Liver (tissue), 8 donors: ENCODE measurements at regions not wholly inside any gene's neighbourhood (a gene's known extent, or its start where the extent isn't known, plus 50 kb on each side); places are given as distances from the start of the nearest gene placed in this dataset.

Experiments
- DNase-seq: peaks from one replicate; pipeline ENCODE4 v3.0.0-alpha.2; 2017; ENCODE audit warnings: low spot score
- H3K27ac ChIP-seq, 2 donors: one replicate each; pipeline ENCODE4 v1.7.0; 2013; ENCODE audit warnings: inconsistent platforms in 2 of 2, low read length in 2 of 2, control low read depth in 1 of 2, low read depth in 1 of 2, mild to moderate bottlenecking in 1 of 2
- H3K27me3 ChIP-seq, 4 donors: one replicate each; pipeline versions ENCODE4 v1.6.1 to v1.7.0; 2013; ENCODE audit warnings: low read length in 3 of 4, inconsistent platforms in 1 of 4, mild to moderate bottlenecking in 1 of 4, moderate library complexity in 1 of 4; ENCODE audit not compliant: control insufficient read depth in 4 of 4, insufficient read depth in 4 of 4
- H3K36me3 ChIP-seq, 4 donors: one replicate each; pipeline versions ENCODE4 v1.6.1 to v1.7.0; 2013; ENCODE audit warnings: low read length in 3 of 4, mild to moderate bottlenecking in 3 of 4, low read depth in 1 of 4, moderate library complexity in 1 of 4; ENCODE audit not compliant: control insufficient read depth in 4 of 4, insufficient read depth in 3 of 4
- H3K4me1 ChIP-seq, 4 donors: one replicate each; pipeline versions ENCODE4 v1.6.1 to v1.7.0; 2013; ENCODE audit warnings: low read length in 3 of 4, mild to moderate bottlenecking in 3 of 4, moderate library complexity in 1 of 4; ENCODE audit not compliant: control insufficient read depth in 4 of 4, insufficient read depth in 4 of 4
- H3K4me3 ChIP-seq, 3 donors: one replicate each; pipeline versions ENCODE4 v1.6.1 to v1.7.0; 2013; ENCODE audit warnings: low read length in 3 of 3, control low read depth in 1 of 3, low read depth in 1 of 3, mild to moderate bottlenecking in 1 of 3
- H3K9ac ChIP-seq, 2 donors: one replicate each; pipeline ENCODE4 v1.7.0; 2013; ENCODE audit warnings: low read length in 2 of 2, mild to moderate bottlenecking in 2 of 2, moderate library complexity in 2 of 2, control low read depth in 1 of 2, low read depth in 1 of 2
- H3K9me3 ChIP-seq, 4 donors: one replicate each; pipeline versions ENCODE4 v1.6.1 to v1.7.0; 2013; ENCODE audit warnings: low read length in 3 of 4; ENCODE audit not compliant: control insufficient read depth in 4 of 4
- EGR1 ChIP-seq, 2 donors: IDR thresholded peaks; 2 replicates each; pipeline ENCODE4 v1.6.1; 2016 to 2018; ENCODE audit warnings: antibody characterized with exemption in 2 of 2, low read depth in 2 of 2
- JUND ChIP-seq, 2 donors: IDR thresholded peaks; 2 replicates each; pipeline ENCODE4 v1.6.1; 2016; ENCODE audit warnings: antibody characterized with exemption in 2 of 2
- NR2F2 ChIP-seq: IDR thresholded peaks from 2 replicates; pipeline ENCODE4 v1.6.1; 2016; ENCODE audit warnings: antibody characterized with exemption
- RXRA ChIP-seq, 2 donors: IDR thresholded peaks; 2 replicates each; pipeline ENCODE4 v1.6.1; 2017 to 2018; ENCODE audit warnings: antibody characterized with exemption in 2 of 2, mild to moderate bottlenecking in 1 of 2
- TAF1 ChIP-seq: conservative IDR thresholded peaks from 2 replicates; pipeline ENCODE4 v1.6.1; 2016; ENCODE audit warnings: antibody characterized with exemption, mild to moderate bottlenecking
- YY1 ChIP-seq: IDR thresholded peaks from 2 replicates; pipeline ENCODE4 v1.6.1; 2016; ENCODE audit warnings: antibody characterized with exemption, mild to moderate bottlenecking
- whole genome bisulfite sequencing: extraction: QIAGEN DNeasy Blood & Tissue Kit; methylation state at CpG from one replicate; pipeline ENCODE4 v1.1.7; 2013; 5-methylcytosine and 5-hydroxymethylcytosine counted together
- TF ChIP-seq, protein P1 (sequence below): IDR thresholded peaks from 2 replicates; pipeline ENCODE4 v1.6.1; 2016; ENCODE audit warnings: antibody characterized with exemption
- TF ChIP-seq, protein P2 (sequence below): fragments of 150-350 bp; IDR thresholded peaks from 2 replicates; pipeline ENCODE4 v1.5.1; 2017; ENCODE audit warnings: improper control_type of control experiment, low read depth, low read length; ENCODE audit not compliant: missing input control
- donor health status: healthy.
- donor health status: healthy.
- donor health status: healthy.
- donor health status: healthy.
- donor health status: healthy.

DNA sequence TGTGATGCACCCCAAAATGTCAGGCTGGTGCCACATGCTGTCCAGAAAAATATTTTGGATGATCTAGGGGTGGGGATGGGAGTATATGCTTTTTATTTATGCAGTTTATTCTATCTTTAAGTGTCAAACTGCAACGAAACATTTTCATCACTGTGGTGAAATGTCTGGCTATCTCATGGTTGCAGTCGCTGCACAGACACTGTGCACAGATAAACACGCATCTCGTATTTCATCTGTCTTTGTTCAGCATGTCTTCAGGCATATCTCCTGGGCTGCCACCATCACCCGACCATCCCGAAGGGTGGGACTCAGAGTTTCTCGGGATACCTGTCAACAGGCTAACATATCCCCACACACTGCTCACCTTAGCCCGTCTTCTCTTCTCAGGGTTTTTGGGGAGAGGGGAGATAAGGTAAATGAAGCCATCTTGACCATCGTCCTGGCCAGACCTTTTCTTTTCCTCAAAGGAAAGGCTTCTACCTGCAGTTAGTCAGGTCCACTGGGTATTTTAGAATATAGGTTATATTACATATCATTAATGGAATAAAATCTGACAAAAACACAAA is 80.7 kb upstream of the NABP1 start:
- Histone ChIP-seq H3K9ac (no peak overlapping the region), H3K36me3 (no peaks in the 10 kb centered on the region), H3K4me3 (no peak overlapping the region), H3K27me3 (peaks cover 0 to 2% (median 0%) of the 10 kb centered on the region in 4 donors), H3K4me1 (no peaks in the 10 kb centered on the region), H3K9me3 (no peaks in the 10 kb centered on the region), H3K27ac (no peak overlapping the region)
- 74% methylated on average over 9 of the region's 9 CpGs for WGBS
- no peak for TF ChIP-seq NR2F2
- TF ChIP-seq TAF1 = no peak
- DNase-seq = no peak

DNA sequence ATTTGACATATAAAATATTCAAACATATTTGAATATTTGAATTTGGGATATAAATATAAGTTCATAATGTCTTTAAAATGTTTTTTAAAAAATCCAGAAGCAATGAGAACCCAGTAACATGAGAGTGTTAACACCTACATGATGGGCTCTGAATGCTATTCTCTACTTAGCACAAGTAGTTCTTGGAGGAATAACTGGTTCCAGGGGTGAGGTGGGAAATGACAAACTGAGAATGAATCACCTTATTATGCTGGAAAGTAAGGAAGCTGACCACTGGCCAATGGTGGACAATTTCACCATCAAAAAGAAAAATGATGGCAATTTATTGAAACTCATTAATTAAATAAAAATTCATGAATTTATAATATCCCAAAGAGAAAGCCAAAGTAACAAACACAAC is 79.6 kb upstream of the NABP1 start:
- H3K4me3 ChIP-seq = no peak overlapping the region
- H3K9ac ChIP-seq = no peak overlapping the region
- H3K4me1 ChIP-seq = no peaks in the 10 kb centered on the region
- H3K36me3 ChIP-seq = no peaks in the 10 kb centered on the region
- DNase-seq = no peak
- TF ChIP-seq JUND (IDR thresholded peaks at IDR 0.05) (no peak), TAF1 (no peak)
- TF ChIP-seq, protein P1, sequence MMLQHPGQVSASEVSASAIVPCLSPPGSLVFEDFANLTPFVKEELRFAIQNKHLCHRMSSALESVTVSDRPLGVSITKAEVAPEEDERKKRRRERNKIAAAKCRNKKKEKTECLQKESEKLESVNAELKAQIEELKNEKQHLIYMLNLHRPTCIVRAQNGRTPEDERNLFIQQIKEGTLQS = no peak
- H3K27ac ChIP-seq = no peak overlapping the region
- H3K27me3 ChIP-seq = peaks cover 0 to 2% (median 0%) of the 10 kb centered on the region in 4 donors
- no peaks in the 10 kb centered on the region for H3K9me3 ChIP-seq

DNA sequence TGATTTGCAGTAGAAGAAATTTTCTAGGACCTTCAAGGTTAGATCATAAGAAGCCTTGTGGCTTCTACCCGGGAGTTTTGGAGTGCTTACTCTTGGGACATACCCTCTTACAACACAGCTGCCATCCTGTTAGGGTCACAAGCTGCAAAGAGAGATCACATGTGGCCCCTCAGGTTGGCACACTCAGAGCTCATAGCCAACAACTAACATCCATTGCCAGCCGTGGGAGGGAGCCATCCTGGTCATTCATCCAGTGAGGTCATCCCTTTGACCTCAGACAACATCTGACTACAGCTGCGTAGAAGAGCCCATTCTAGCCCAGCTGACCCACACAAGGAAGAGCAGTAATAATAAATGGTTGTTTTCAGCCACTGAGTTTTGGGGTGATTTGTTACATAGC is 76.9 kb upstream of the NABP1 start:
- TF ChIP-seq EGR1 (IDR thresholded peaks at IDR 0.05; ENCODE audit: low read depth in 2 of 2) (no peak), TAF1 (no peak), RXRA (IDR thresholded peaks at IDR 0.05) (no peak), YY1 (no peak)
- TF ChIP-seq, protein P2, sequence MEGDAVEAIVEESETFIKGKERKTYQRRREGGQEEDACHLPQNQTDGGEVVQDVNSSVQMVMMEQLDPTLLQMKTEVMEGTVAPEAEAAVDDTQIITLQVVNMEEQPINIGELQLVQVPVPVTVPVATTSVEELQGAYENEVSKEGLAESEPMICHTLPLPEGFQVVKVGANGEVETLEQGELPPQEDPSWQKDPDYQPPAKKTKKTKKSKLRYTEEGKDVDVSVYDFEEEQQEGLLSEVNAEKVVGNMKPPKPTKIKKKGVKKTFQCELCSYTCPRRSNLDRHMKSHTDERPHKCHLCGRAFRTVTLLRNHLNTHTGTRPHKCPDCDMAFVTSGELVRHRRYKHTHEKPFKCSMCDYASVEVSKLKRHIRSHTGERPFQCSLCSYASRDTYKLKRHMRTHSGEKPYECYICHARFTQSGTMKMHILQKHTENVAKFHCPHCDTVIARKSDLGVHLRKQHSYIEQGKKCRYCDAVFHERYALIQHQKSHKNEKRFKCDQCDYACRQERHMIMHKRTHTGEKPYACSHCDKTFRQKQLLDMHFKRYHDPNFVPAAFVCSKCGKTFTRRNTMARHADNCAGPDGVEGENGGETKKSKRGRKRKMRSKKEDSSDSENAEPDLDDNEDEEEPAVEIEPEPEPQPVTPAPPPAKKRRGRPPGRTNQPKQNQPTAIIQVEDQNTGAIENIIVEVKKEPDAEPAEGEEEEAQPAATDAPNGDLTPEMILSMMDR = no peak
- Histone ChIP-seq H3K27ac (no peak overlapping the region), H3K36me3 (no peaks in the 10 kb centered on the region), H3K4me1 (no peaks in the 10 kb centered on the region), H3K9ac (no peak overlapping the region), H3K27me3 (peaks cover 0 to 2% (median 0%) of the 10 kb centered on the region in 4 donors), H3K9me3 (no peaks in the 10 kb centered on the region), H3K4me3 (no peak overlapping the region)
- WGBS = 78% methylated on average over 3 of the region's 3 CpGs
- no peak for DNase-seq

DNA sequence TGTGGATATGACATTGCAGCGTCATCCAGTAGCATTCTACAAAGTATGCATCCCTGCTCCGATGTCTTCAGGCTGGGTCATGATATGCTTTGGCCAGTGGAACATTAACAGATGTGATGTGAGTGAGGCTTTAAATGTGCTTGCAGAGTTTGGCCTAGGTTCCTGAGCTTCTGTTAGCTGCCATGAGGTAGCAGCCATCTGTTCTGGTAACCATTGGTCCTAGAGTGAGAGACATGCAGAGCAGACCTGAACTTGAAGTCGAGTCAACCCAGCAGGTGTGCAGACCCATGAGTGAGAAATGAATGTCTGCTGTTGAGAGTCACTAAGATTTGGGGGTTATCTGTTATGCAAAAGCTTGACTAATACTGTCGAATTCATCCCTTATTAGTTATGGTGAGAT is 73.8 kb upstream of the NABP1 start:
- DNase-seq = no peak
- 90% methylated on average over 4 of the region's 4 CpGs for WGBS
- no peak overlapping the region for H3K9ac ChIP-seq
- no peak for TF ChIP-seq EGR1 (IDR thresholded peaks at IDR 0.05; ENCODE audit: low read depth in 2 of 2)
- no peak for TF ChIP-seq RXRA (IDR thresholded peaks at IDR 0.05)
- TF ChIP-seq TAF1 = no peak
- TF ChIP-seq, protein P2 = no peak
- no peak overlapping the region for H3K27ac ChIP-seq
- H3K27me3 ChIP-seq = no peaks in the 10 kb centered on the region
- no peaks in the 10 kb centered on the region for H3K4me1 ChIP-seq
- H3K4me3 ChIP-seq = no peak overlapping the region
- H3K36me3 ChIP-seq = no peaks in the 10 kb centered on the region
- no peaks in the 10 kb centered on the region for H3K9me3 ChIP-seq
